Liver (tissue), 3 donors: ENCODE measurements at regions not wholly inside any gene's neighbourhood (a gene's known extent, or its start where the extent isn't known, plus 50 kb on each side); places are given as distances from the start of the nearest gene placed in this dataset.

ENCODE experiments used
- CTCF ChIP-seq: fragments of 150-350 bp; IDR thresholded peaks from 2 replicates; pipeline ENCODE4 v1.5.1; 2017; ENCODE audit warnings: improper control_type of control experiment, low read depth, low read length; ENCODE audit not compliant: missing input control
- EGR1 ChIP-seq, 2 donors: IDR thresholded peaks; 2 replicates each; pipeline ENCODE4 v1.6.1; 2016 to 2018; ENCODE audit warnings: antibody characterized with exemption in 2 of 2, low read depth in 2 of 2
- GABPA ChIP-seq, 2 donors: IDR thresholded peaks in 1 of 2; conservative IDR thresholded peaks in 1 of 2; 2 replicates each; pipeline ENCODE4 v1.6.1; 2016; ENCODE audit warnings: antibody characterized with exemption in 2 of 2, mild to moderate bottlenecking in 1 of 2, moderate library complexity in 1 of 2
- SP1 ChIP-seq: IDR thresholded peaks from 2 replicates; pipeline ENCODE4 v1.6.1; 2018; ENCODE audit warnings: antibody characterized with exemption, mild to moderate bottlenecking
- TF ChIP-seq, protein P1 (sequence below): IDR thresholded peaks from 2 replicates; pipeline ENCODE4 v1.6.1; 2016; ENCODE audit warnings: antibody characterized with exemption
- donor health status: healthy.
- donor health status: healthy.

DNA sequence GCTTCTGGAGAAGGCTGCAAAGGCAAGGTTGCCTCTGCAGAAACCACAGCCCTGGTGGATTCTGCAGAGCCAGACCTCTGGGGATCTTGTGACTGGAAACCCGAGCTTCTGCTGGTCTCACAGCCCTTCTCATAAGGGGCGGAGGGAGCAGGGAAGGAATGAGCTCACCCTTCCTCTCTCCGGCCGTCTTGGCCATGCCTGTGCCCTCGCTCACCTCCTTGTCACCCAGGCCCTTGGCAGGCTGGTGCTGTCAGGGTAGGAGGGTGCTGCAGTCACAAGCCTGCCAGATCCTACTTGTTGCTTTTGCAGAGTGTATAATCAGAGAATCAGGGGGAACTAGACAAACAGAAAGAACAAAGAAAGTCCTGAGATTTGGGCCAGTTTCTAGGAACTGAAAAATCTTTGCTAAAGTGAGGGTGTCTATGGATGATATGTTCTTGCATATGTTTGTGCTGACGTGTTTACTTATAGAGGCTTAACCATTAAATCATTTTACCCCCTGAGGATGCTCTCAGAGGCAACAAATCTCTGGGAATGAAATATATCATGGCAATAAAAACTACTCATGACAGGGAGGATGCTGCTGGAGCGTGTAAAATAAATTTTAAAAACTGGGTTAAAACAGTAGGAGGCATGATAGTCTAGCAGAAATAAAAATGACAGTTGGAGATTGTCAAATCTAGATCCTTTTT lies 244.9 kb upstream of the SOX4 start:
- TF ChIP-seq CTCF (no peak), EGR1 (IDR thresholded peaks at IDR 0.05; ENCODE audit: low read depth in 2 of 2) (no peak), SP1 (no peak), GABPA (IDR thresholded peaks at IDR 0.05 in 1 of 2, conservative IDR thresholded peaks at IDR 0.05 in 1 of 2) (no peak)
- TF ChIP-seq, protein P1, sequence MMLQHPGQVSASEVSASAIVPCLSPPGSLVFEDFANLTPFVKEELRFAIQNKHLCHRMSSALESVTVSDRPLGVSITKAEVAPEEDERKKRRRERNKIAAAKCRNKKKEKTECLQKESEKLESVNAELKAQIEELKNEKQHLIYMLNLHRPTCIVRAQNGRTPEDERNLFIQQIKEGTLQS: no peak
